ENCODE measurements at regions not wholly inside any gene's neighbourhood (a gene's known extent, or its start where the extent isn't known, plus 50 kb on each side); places are given as distances from the start of the nearest gene placed in this dataset.

- TF ChIP-seq SOX6 (IDR thresholded peaks at IDR 0.05) (0 out of 2 replicates have a peak, but pooled peaks have one; percentile 18), HDAC1 (IDR thresholded peaks at IDR 0.05) (peak in 1 of 2 experiments; percentile 36; a peak in 2 of 4 replicates), JUND (IDR thresholded peaks at IDR 0.05; ENCODE audit: borderline replicate concordance, low read depth, low read length) (no peak), JUND (tag; IDR thresholded peaks at IDR 0.05; ENCODE audit: borderline replicate concordance, low read depth, low read length) (0 out of 3 replicates have a peak, but pooled peaks have one; percentile 8), HDGF (IDR thresholded peaks at IDR 0.05) (no peak), CHD4 (IDR thresholded peaks at IDR 0.05; ENCODE audit: insufficient read depth, insufficient replicate concordance, low read depth, low read length, poor library complexity, severe bottlenecking) (no peak), HEY1 (CRISPR knock-in tag; IDR thresholded peaks at IDR 0.05; ENCODE audit: borderline replicate concordance) (no peak), RBM25 (IDR thresholded peaks at IDR 0.05; ENCODE audit: low read depth, low read length, severe bottlenecking) (no peak), ZBTB9 (CRISPR knock-in tag; IDR thresholded peaks at IDR 0.05) (0 out of 2 replicates have a peak, but pooled peaks have one; percentile 34), ADNP (tag; IDR thresholded peaks at IDR 0.05) (peak; percentile 60; the same call in 1 of the 2 replicates), ARID2 (IDR thresholded peaks at IDR 0.05) (no peak), SMAD4 (CRISPR knock-in tag; conservative IDR thresholded peaks at IDR 0.05) (peak; percentile 70; the same call in 1 of the 2 replicates), MAFG (tag; conservative IDR thresholded peaks at IDR 0.05) (no peak), ID3 (CRISPR knock-in tag; IDR thresholded peaks at IDR 0.05) (no peak), ID3 (tag; IDR thresholded peaks at IDR 0.05) (peak; percentile 66; the same call in 1 of the 2 replicates), HMGXB4 (CRISPR knock-in tag; IDR thresholded peaks at IDR 0.05) (no peak), ATF7 (IDR thresholded peaks at IDR 0.05) (peak; percentile 9; the same call in 1 of the 2 replicates), ZNF766 (CRISPR knock-in tag; conservative IDR thresholded peaks at IDR 0.05) (peak; percentile 78), CREM (IDR thresholded peaks at IDR 0.05; ENCODE audit: low read depth) (peak; percentile 25; the same call in 1 of the 2 replicates), GTF2A2 (tag; IDR thresholded peaks at IDR 0.05) (no peak), TCF3 (CRISPR knock-in tag; IDR thresholded peaks at IDR 0.05) (peak; percentile 63), ATF4 (CRISPR knock-in tag; IDR thresholded peaks at IDR 0.05) (0 out of 2 replicates have a peak, but pooled peaks have one; percentile 14), NFATC3 (IDR thresholded peaks at IDR 0.05) (no peak), GABPA (tag; conservative IDR thresholded peaks at IDR 0.05; ENCODE audit: low read depth) (peak; percentile 24; the same call in 1 of the 2 replicates), TRIM24 (IDR thresholded peaks at IDR 0.05) (0 out of 4 replicates have a peak, but pooled peaks of 1 of the 2 experiments have one; percentile 41), PTTG1 (tag; IDR thresholded peaks at IDR 0.05; ENCODE audit: low read depth) (0 out of 2 replicates have a peak, but pooled peaks have one; percentile 30), RCOR1 (IDR thresholded peaks at IDR 0.05; ENCODE audit: borderline replicate concordance in 1 of 2, low read depth in 2 of 2, low read length in 2 of 2) (peak in 1 of 2 experiments; percentile 23; a peak in 1 of 4 replicates)
These were observed 280.3 kb upstream of the KLF3 start (continued) for GRCh38 chr4:38383646-38384121.

Data from K562 (cell line).